ENCODE measurements at regions not wholly inside any gene's neighbourhood (a gene's known extent, or its start where the extent isn't known, plus 50 kb on each side); places are given as distances from the start of the nearest gene placed in this dataset.

DNA sequence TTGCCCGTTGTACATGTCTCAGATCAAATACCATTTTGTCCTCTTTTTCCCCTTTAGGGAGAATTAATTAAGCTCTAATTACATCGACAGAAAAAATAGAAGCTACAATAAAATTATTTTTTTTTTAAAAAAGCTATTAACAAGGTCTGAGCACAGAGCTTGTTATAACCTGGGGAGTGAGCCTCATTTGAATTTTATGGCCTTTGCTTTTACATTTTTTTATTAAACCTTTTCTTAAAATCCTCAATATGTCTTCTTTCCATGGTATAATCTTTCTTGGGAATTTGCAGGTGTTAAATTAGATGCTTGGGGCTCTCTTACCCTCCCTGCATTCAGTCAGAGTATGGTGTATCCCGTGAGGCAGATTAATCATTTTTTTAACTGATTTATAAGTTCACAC lies 212.5 kb upstream of the XYLT1 start:
- no peaks in the 10 kb centered on the region for H3K4me1 ChIP-seq
- H3K36me3 ChIP-seq = no peaks in the 10 kb centered on the region
- no peak overlapping the region for H3K4me3 ChIP-seq
- H3K27me3 ChIP-seq = no peaks in the 10 kb centered on the region
- H3K9me3 ChIP-seq = no peaks in the 10 kb centered on the region
- TF ChIP-seq, protein P1, sequence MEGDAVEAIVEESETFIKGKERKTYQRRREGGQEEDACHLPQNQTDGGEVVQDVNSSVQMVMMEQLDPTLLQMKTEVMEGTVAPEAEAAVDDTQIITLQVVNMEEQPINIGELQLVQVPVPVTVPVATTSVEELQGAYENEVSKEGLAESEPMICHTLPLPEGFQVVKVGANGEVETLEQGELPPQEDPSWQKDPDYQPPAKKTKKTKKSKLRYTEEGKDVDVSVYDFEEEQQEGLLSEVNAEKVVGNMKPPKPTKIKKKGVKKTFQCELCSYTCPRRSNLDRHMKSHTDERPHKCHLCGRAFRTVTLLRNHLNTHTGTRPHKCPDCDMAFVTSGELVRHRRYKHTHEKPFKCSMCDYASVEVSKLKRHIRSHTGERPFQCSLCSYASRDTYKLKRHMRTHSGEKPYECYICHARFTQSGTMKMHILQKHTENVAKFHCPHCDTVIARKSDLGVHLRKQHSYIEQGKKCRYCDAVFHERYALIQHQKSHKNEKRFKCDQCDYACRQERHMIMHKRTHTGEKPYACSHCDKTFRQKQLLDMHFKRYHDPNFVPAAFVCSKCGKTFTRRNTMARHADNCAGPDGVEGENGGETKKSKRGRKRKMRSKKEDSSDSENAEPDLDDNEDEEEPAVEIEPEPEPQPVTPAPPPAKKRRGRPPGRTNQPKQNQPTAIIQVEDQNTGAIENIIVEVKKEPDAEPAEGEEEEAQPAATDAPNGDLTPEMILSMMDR (IDR thresholded peaks at IDR 0.05) = no peak
- DNase-seq = no peak
- no peak overlapping the region for H3K27ac ChIP-seq
- H3K9ac ChIP-seq (ENCODE audit: low read depth in 2 of 2, low read length in 2 of 2) = no peak overlapping the region
- intact Hi-C loops (cut with DNase I) = no loop called here

DNA sequence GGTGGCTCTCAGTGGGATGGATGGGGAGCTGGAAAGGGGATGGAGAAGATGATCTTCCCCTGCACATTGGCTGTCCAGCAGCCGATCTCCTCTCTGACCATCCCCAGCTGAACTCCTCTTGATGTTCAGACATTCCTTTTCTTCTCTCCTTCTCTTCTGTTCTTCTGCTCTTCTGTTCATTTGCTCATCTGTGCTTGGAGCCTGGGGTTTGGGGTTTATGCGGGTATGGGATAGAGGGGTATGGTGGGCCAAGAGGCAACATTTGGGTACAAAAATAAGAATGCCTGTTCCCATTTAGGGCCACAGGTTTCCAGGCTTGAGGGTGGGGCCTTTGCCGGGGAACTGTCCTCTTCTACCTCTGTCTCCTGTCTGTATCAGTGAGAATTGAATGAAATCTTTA lies 205.4 kb upstream of the XYLT1 start:
- DNase-seq = no peak
- intact Hi-C loops (cut with DNase I) = no loop called here
- H3K27ac ChIP-seq = no peak overlapping the region
- H3K9ac ChIP-seq (ENCODE audit: low read depth in 2 of 2, low read length in 2 of 2) = no peak overlapping the region
- no peaks in the 10 kb centered on the region for H3K9me3 ChIP-seq
- no peak overlapping the region for H3K4me3 ChIP-seq
- no peaks in the 10 kb centered on the region for H3K27me3 ChIP-seq
- no peaks in the 10 kb centered on the region for H3K36me3 ChIP-seq
- no peaks in the 10 kb centered on the region for H3K4me1 ChIP-seq
- TF ChIP-seq, protein P1 (IDR thresholded peaks at IDR 0.05) = no peak

DNA sequence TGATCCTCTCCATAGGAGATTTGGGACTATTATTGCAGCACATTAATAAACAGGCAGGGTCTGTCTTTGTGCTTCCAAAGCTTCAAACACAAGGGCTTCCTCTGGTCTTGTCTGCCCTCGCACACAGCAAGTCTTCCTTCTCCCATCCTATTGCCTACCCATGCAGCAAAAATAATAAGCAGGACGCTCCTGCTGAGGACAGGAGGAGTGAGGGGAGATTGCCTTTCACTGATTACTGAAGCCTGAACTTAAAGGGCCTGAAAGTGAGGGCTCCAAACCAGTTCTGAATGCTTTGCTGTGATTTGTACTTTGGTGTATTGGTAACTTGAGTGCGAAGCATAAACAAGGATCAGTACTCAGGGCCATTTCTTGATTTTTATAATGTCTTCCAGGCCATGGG lies 197.6 kb upstream of the XYLT1 start:
- Histone ChIP-seq H3K27me3 (no peaks in the 10 kb centered on the region), H3K4me1 (no peaks in the 10 kb centered on the region), H3K9ac (ENCODE audit: low read depth in 2 of 2, low read length in 2 of 2) (no peak overlapping the region), H3K36me3 (no peaks in the 10 kb centered on the region), H3K27ac (no peak overlapping the region), H3K9me3 (no peaks in the 10 kb centered on the region), H3K4me3 (no peak overlapping the region)
- DNase-seq = no peak
- TF ChIP-seq, protein P1 (IDR thresholded peaks at IDR 0.05) = no peak
- intact Hi-C loops (cut with DNase I) = no loop called here

DNA sequence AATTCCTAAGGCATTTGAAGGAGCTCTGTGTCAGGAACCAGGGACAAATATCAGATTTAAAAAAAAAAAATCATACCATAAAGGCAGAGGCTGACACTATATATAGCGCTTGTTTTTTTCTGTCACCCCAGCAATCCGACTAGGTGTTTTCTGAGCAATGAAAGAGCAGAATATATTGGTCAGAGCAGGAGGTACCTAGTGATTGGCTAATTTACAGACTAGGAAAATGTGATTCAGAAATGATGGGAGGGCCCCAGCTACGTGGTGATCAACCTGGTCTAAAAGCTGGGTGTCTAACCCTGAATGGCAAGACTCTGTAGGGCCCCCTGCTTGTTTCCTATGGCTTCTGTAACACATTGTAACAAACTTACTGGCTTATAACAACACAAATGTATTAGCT lies 195.5 kb upstream of the XYLT1 start:
- intact Hi-C loops (cut with DNase I) = no loop called here
- Histone ChIP-seq H3K9me3 (no peaks in the 10 kb centered on the region), H3K4me1 (no peaks in the 10 kb centered on the region), H3K36me3 (no peaks in the 10 kb centered on the region), H3K27ac (no peak overlapping the region), H3K27me3 (no peaks in the 10 kb centered on the region), H3K4me3 (no peak overlapping the region), H3K9ac (ENCODE audit: low read depth in 2 of 2, low read length in 2 of 2) (no peak overlapping the region)
- TF ChIP-seq, protein P1 (IDR thresholded peaks at IDR 0.05) = no peak
- DNase-seq = no peak

GRCh38 chr16:17658881-17659280 lies 188.1 kb upstream of the XYLT1 start:
- TF ChIP-seq, protein P1 (IDR thresholded peaks at IDR 0.05) = no peak
- no peaks in the 10 kb centered on the region for H3K27me3 ChIP-seq
- intact Hi-C loops (cut with DNase I) = no loop called here
- H3K4me1 ChIP-seq = no peaks in the 10 kb centered on the region
- DNase-seq = no peak
- H3K9ac ChIP-seq (ENCODE audit: low read depth in 2 of 2, low read length in 2 of 2) = no peak overlapping the region
- no peaks in the 10 kb centered on the region for H3K9me3 ChIP-seq
- no peak overlapping the region for H3K27ac ChIP-seq
- H3K4me3 ChIP-seq = no peak overlapping the region
- H3K36me3 ChIP-seq = no peaks in the 10 kb centered on the region

DNA sequence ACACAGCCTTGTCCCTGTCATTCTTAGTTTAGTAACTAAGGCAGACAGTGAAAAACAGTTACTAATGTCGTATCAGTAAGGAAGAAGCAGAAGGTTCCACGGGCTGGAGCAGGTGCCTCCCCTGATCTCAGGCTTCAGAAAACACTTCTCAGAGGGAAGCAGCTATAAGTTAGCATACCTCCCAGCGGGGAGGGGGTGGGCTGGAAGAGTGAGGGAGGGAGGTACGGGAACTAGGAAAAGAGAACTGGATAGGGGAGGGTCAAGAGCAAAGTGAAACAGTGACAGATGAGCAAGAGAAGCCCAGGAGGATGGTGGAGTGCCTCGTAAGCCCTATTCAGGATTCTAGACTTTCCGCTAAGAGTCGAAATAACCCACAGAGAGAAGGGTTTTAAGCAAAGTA lies 186.3 kb upstream of the XYLT1 start:
- intact Hi-C loops (cut with DNase I) = no loop called here
- no peaks in the 10 kb centered on the region for H3K27me3 ChIP-seq
- no peaks in the 10 kb centered on the region for H3K36me3 ChIP-seq
- H3K4me3 ChIP-seq = no peak overlapping the region
- no peak for DNase-seq
- H3K9ac ChIP-seq (ENCODE audit: low read depth in 2 of 2, low read length in 2 of 2) = no peak overlapping the region
- H3K9me3 ChIP-seq = no peaks in the 10 kb centered on the region
- no peaks in the 10 kb centered on the region for H3K4me1 ChIP-seq
- no peak overlapping the region for H3K27ac ChIP-seq
- TF ChIP-seq, protein P1 (IDR thresholded peaks at IDR 0.05) = no peak
